T-helper 1 cell treated with Interleukin-12 subunit alpha and Interleukin-12 subunit beta and Interleukin-4 antibody, amounts not matched to agents 30 μg/mL and 1 μg/mL, for 36 hours (primary cell): ENCODE measurements at regions not wholly inside any gene's neighbourhood (a gene's known extent, or its start where the extent isn't known, plus 50 kb on each side); places are given as distances from the start of the nearest gene placed in this dataset.
"Not testable (repeated sequence)": the region's sequence is repeated elsewhere in the genome, so short reads cannot be mapped to it uniquely, and the experiment has no call there.

Experiments used
- H3K27ac Mint-ChIP-seq: one replicate; pipeline ENCODE4 v1.8.0; 2021; ENCODE audit warnings: mild to moderate bottlenecking, mixed read lengths
- H3K27me3 Mint-ChIP-seq: one replicate; pipeline ENCODE4 v1.8.0; 2021; ENCODE audit warnings: low read depth, mixed read lengths
- H3K36me3 Mint-ChIP-seq: one replicate; pipeline ENCODE4 v1.8.0; 2021; ENCODE audit warnings: low read depth, mixed read lengths
- H3K4me1 Mint-ChIP-seq: one replicate; pipeline ENCODE4 v1.8.0; 2021; ENCODE audit warnings: low read depth, mixed read lengths
- H3K4me3 Mint-ChIP-seq: one replicate; pipeline ENCODE4 v1.8.0; 2021; ENCODE audit warnings: mild to moderate bottlenecking, moderate library complexity, mixed read lengths
- H3K9me3 Mint-ChIP-seq: one replicate; pipeline ENCODE4 v1.8.0; 2021; ENCODE audit warnings: mixed read lengths

- H3K27me3 Mint-ChIP-seq = no peaks in the 10 kb centered on the region
These were observed 1160.1 kb downstream of the RPIA start for GRCh38 chr2:89851583-89851905.

DNA sequence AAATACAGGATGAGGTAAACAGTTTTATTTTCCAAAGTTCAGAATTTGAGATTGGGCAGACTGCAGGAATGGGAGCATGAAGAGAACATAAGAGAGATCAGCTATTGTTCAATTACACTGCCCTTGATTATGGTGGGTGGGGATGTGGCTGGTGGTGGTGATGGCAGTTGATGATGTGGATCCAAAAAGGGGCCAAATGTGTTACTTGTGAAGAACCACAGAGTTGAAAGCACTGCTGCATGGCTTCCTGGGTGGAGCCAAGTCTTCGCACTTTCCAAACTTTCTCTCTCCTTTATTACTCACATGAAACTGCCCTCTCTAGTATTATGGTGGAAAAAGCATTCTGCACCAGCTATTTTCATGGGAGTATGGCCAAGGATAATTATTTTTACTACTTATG lies 1162.0 kb downstream of the RPIA start:
- H3K27me3 Mint-ChIP-seq, H3K4me1 Mint-ChIP-seq, H3K27ac Mint-ChIP-seq, H3K4me3 Mint-ChIP-seq, H3K36me3 Mint-ChIP-seq, H3K9me3 Mint-ChIP-seq: not testable (repeated sequence)

More at GRCh38 chr2:89851583-89851905, 1160.1 kb downstream of the RPIA start:
- Mint-ChIP-seq H3K4me3 (no peak overlapping the region), H3K27ac (no peak overlapping the region), H3K4me1 (no peaks in the 10 kb centered on the region), H3K9me3 (no peaks in the 10 kb centered on the region), H3K36me3 (no peaks in the 10 kb centered on the region)

DNA sequence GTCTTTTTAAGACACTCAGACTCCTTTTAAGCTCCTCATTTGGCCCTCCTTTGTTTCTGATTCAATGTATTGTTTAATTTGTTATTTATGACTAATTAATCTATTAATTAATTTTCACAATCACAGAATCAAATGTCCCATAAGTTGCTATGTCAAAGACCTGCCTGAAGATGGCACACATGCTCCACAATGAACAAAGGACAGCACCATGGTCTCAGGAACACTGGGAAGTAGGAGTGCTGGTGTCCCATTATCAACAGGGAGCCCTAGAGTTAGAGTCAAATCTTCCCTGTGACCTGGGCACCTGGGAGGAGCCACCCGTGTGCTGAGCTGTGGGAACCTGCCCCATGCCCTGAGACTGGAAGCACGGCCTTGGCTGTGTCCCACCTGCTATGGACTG lies 1164.3 kb downstream of the RPIA start:
- not testable (repeated sequence) for H3K9me3 Mint-ChIP-seq, H3K4me1 Mint-ChIP-seq, H3K27me3 Mint-ChIP-seq, H3K4me3 Mint-ChIP-seq, H3K27ac Mint-ChIP-seq, H3K36me3 Mint-ChIP-seq

GRCh38 chr2:89856305-89856704 lies 1164.8 kb downstream of the RPIA start:
- H3K36me3 Mint-ChIP-seq, H3K27ac Mint-ChIP-seq, H3K4me1 Mint-ChIP-seq, H3K4me3 Mint-ChIP-seq, H3K27me3 Mint-ChIP-seq, H3K9me3 Mint-ChIP-seq: not testable (repeated sequence)

- H3K9me3 Mint-ChIP-seq, H3K4me1 Mint-ChIP-seq, H3K27me3 Mint-ChIP-seq, H3K4me3 Mint-ChIP-seq, H3K36me3 Mint-ChIP-seq, H3K27ac Mint-ChIP-seq: not testable (repeated sequence)
These were observed 1170.7 kb downstream of the RPIA start for GRCh38 chr2:89862164-89862563.

- H3K4me1 Mint-ChIP-seq, H3K27me3 Mint-ChIP-seq, H3K4me3 Mint-ChIP-seq, H3K36me3 Mint-ChIP-seq, H3K27ac Mint-ChIP-seq, H3K9me3 Mint-ChIP-seq: not testable (repeated sequence)
These were observed 1171.7 kb downstream of the RPIA start for GRCh38 chr2:89863209-89863608.

- not testable (repeated sequence) for H3K4me3 Mint-ChIP-seq, H3K4me1 Mint-ChIP-seq, H3K27ac Mint-ChIP-seq, H3K36me3 Mint-ChIP-seq, H3K9me3 Mint-ChIP-seq, H3K27me3 Mint-ChIP-seq
These were observed 1183.5 kb downstream of the RPIA start for GRCh38 chr2:89874810-89875595.

DNA sequence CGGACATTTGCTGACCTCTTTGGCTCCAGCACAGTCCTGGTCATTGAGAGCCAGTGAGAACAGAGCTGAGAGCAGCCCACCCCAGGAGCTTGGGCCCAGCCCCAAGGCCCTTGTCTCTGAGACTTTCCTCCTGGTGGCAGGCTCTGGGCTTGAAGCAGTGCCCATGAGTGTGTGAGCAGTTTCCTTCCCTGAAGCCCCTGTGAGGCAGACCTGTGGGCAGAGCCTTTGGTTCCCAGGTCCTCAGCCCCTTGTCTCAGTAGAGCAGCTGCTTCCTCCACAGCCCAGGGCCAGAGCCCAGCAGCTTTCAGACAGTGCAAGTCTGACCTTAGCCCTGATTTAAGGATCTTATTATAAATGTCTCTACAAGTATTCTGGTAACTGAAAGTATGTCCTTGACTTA lies 1185.0 kb downstream of the RPIA start:
- H3K27me3 Mint-ChIP-seq, H3K4me3 Mint-ChIP-seq, H3K9me3 Mint-ChIP-seq, H3K36me3 Mint-ChIP-seq, H3K4me1 Mint-ChIP-seq, H3K27ac Mint-ChIP-seq: not testable (repeated sequence)

DNA sequence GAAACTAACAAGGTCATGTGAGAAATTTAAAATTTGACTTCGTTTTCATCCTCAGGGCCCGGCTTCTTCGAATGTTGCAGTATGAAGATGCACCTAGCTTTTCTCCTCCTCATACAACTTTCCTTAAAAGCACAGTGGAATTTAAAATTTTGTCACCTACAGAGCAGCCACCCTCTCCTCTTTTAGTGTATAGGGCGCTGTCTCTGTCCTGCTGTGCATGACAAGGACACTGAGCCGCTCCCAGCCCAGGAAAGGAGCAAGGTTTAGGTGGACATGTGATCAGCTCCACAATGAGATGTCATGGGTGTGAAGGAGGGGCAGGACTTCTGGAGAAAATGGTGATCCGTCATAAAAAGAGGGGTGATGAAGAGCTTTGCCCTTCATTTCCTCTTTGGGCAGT lies 1185.4 kb downstream of the RPIA start:
- H3K36me3 Mint-ChIP-seq, H3K27ac Mint-ChIP-seq, H3K4me1 Mint-ChIP-seq, H3K27me3 Mint-ChIP-seq, H3K4me3 Mint-ChIP-seq, H3K9me3 Mint-ChIP-seq: not testable (repeated sequence)

DNA sequence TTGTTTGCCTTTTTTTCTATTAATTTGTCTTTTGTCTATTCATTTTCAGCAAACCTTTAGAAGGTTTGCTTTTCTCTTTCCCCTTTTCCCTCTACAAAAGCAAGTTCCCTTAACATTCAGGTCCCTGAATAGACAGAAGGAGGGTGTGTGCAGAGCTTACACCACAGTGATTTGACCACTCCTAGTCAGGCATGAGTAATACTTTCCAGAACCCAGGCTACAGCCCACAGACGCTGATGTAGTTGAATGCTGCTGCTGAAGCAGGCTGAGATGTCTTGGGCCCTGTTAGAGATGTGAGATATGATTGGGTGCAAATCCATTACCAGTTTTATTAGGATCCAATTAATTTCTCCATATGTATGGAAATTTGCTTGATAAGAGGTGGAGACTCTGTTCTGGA lies 1191.4 kb downstream of the RPIA start:
- H3K27me3 Mint-ChIP-seq, H3K4me1 Mint-ChIP-seq, H3K9me3 Mint-ChIP-seq, H3K36me3 Mint-ChIP-seq, H3K27ac Mint-ChIP-seq, H3K4me3 Mint-ChIP-seq: not testable (repeated sequence)

DNA sequence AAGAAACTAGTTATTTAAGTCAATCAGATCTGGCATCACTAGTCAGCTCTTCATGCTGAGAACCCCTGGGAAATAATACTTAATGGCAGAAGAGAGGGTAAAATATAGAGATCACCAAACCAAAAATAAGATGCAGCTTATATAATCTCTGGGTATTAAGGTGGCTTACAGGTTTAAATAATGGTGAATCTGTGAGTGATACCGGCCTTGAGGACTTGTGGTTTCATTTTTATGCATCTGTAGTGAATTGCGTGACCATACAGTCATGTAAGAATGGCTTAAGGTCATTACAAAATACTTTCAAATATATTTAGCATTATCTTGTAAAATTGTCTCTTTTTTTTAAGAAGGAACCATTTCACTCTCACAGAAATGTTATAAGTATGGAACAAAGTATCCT lies 1192.2 kb downstream of the RPIA start:
- H3K4me1 Mint-ChIP-seq, H3K27ac Mint-ChIP-seq, H3K9me3 Mint-ChIP-seq, H3K4me3 Mint-ChIP-seq, H3K36me3 Mint-ChIP-seq, H3K27me3 Mint-ChIP-seq: not testable (repeated sequence)

GRCh38 chr2:89885071-89885470 lies 1193.6 kb downstream of the RPIA start:
- not testable (repeated sequence) for H3K27me3 Mint-ChIP-seq, H3K4me1 Mint-ChIP-seq, H3K9me3 Mint-ChIP-seq, H3K36me3 Mint-ChIP-seq, H3K27ac Mint-ChIP-seq, H3K4me3 Mint-ChIP-seq

DNA sequence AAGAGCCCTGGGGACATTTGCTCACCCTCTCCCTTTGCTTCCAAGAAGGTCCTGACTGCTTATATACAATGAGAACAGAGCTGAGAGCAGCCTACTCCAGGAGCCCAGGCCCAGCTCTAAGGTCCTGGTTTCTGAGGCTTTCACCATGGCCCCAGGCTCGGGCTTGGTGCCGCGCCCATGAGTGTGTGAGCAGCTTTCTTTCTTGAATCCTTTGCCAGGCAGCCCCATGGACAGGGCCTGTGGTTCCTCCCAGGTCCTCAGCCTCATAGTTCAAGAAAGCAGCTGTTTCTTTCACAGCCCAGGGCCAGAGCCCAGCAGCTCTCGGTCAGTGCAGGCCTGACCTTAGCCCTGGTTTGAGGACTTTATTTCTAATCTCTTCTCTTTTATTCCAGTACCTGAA lies 1197.2 kb downstream of the RPIA start:
- H3K4me1 Mint-ChIP-seq, H3K9me3 Mint-ChIP-seq, H3K4me3 Mint-ChIP-seq, H3K27ac Mint-ChIP-seq, H3K36me3 Mint-ChIP-seq, H3K27me3 Mint-ChIP-seq: not testable (repeated sequence)

GRCh38 chr2:89890185-89890773 lies 1198.8 kb downstream of the RPIA start:
- not testable (repeated sequence) for H3K4me1 Mint-ChIP-seq, H3K27me3 Mint-ChIP-seq, H3K4me3 Mint-ChIP-seq, H3K36me3 Mint-ChIP-seq, H3K9me3 Mint-ChIP-seq, H3K27ac Mint-ChIP-seq

DNA sequence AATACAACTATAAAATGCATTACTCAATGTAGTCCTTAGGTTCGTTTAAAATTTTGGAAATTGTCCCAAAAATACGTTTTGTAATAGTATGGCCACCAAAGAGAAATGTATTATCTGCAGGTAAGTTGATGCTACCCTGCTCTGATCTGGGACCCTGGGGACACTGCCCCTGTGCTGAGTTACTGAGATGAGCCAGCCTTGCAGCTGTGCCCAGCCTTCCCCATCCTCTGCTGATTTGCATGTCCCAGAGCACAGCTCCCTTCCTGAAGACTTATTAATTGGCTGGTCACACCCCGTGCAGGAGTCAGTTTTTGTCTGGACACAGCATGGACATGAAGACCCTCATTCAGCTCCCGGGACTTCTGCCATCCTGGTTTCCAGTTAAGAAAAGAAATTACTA lies 1203.5 kb downstream of the RPIA start:
- not testable (repeated sequence) for H3K36me3 Mint-ChIP-seq, H3K27me3 Mint-ChIP-seq, H3K9me3 Mint-ChIP-seq, H3K27ac Mint-ChIP-seq, H3K4me1 Mint-ChIP-seq, H3K4me3 Mint-ChIP-seq

DNA sequence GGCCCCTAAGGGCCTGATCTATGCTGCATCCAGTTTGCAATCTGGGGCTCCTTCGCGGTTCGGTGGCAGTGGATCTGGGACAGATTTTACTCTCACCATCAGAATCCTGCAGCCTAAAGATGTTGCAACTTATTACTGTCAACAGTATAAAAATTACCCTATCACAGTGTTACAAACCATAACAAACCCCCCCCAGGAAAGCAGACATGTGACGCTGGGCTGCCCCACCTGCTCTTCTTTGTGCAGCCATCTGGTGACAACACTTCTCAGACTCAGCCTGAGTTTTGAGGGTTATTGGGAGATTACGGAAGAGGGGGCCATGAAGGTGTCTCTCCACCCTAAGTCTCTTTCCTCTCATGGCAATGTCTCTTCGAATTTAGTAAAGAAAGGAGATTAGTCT lies 1204.2 kb downstream of the RPIA start:
- H3K36me3 Mint-ChIP-seq, H3K4me1 Mint-ChIP-seq, H3K9me3 Mint-ChIP-seq, H3K27ac Mint-ChIP-seq, H3K27me3 Mint-ChIP-seq, H3K4me3 Mint-ChIP-seq: not testable (repeated sequence)
